ENCODE measurements at regions not wholly inside any gene's neighbourhood (a gene's known extent, or its start where the extent isn't known, plus 50 kb on each side); places are given as distances from the start of the nearest gene placed in this dataset.

GRCh38 chr13:55302568-55302967, 1838.2 kb upstream of the PRR20A start:
- TF ChIP-seq POLR2AphosphoS5 (IDR thresholded peaks at IDR 0.05), result no peak
- TF ChIP-seq POLR2A (IDR thresholded peaks at IDR 0.05), result no peak
- TF ChIP-seq, protein P1, sequence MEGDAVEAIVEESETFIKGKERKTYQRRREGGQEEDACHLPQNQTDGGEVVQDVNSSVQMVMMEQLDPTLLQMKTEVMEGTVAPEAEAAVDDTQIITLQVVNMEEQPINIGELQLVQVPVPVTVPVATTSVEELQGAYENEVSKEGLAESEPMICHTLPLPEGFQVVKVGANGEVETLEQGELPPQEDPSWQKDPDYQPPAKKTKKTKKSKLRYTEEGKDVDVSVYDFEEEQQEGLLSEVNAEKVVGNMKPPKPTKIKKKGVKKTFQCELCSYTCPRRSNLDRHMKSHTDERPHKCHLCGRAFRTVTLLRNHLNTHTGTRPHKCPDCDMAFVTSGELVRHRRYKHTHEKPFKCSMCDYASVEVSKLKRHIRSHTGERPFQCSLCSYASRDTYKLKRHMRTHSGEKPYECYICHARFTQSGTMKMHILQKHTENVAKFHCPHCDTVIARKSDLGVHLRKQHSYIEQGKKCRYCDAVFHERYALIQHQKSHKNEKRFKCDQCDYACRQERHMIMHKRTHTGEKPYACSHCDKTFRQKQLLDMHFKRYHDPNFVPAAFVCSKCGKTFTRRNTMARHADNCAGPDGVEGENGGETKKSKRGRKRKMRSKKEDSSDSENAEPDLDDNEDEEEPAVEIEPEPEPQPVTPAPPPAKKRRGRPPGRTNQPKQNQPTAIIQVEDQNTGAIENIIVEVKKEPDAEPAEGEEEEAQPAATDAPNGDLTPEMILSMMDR (IDR thresholded peaks at IDR 0.05), result no peak

All from stomach (tissue), 4 donors.